ENCODE measurements at regions not wholly inside any gene's neighbourhood (a gene's known extent, or its start where the extent isn't known, plus 50 kb on each side); places are given as distances from the start of the nearest gene placed in this dataset.

GRCh38 chr2:186330050-186330449 lies 156.0 kb upstream of the ZC3H15 start:
- Histone ChIP-seq H3K36me3 (ENCODE audit: control insufficient read depth, insufficient read depth, low read length) (no peaks in the 10 kb centered on the region), H3K9ac (ENCODE audit: insufficient read depth in 1 of 2, low read depth in 2 of 2, low read length in 2 of 2) (no peak overlapping the region), H3K79me2 (ENCODE audit: control insufficient read depth, insufficient read depth, low read length) (no peaks in the 10 kb centered on the region), H3K4me2 (ENCODE audit: insufficient read depth, low read length) (no peak overlapping the region), H4K20me1 (replicated peaks; ENCODE audit: control insufficient read depth, insufficient read depth, low read length) (no peaks in the 10 kb centered on the region), H3K9me3 (replicated peaks; ENCODE audit: control insufficient read depth, insufficient read depth, low read depth, low read length) (no peaks in the 10 kb centered on the region), H3K4me1 (replicated peaks in 1 of 2; ENCODE audit: control insufficient read depth in 2 of 2, insufficient read depth in 2 of 2, low read length in 2 of 2) (no peaks in the 10 kb centered on the region), H3K4me3 (no peak overlapping the region), H3K9me1 (ENCODE audit: control insufficient read depth, insufficient read depth, low read length) (no peaks in the 10 kb centered on the region), H2AFZ (ENCODE audit: low read depth, low read length) (no peak overlapping the region), H3K27me3 (ENCODE audit: control insufficient read depth in 2 of 2, insufficient read depth in 2 of 2, low read length in 2 of 2) (no peaks in the 10 kb centered on the region), H3K27ac (ENCODE audit: extremely low read depth, low read depth, low read length) (no peak overlapping the region)
- CTCF ChIA-PET (ENCODE audit: low intra/inter-chr PET ratio), result no interaction called here
- POLR2A ChIA-PET, result interaction anchor here (1.2 kb wide), 1 partner anchor 210 kb away, joined by 5 read pairs; no protein-coding TSS in a partner anchor
- in situ Hi-C loops (cut with MboI) (no loop called here), intact Hi-C loops (cut with micrococcal nuclease) (no loop called here)
- 0% methylated on average over 1 of the region's 1 CpG for WGBS (ENCODE audit: insufficient coverage, low coverage, missing lambda C conversion rate)
- TF ChIP-seq KHSRP (IDR thresholded peaks at IDR 0.05) (no peak), HNRNPLL (IDR thresholded peaks at IDR 0.05; ENCODE audit: low read depth, low read length, poor library complexity, severe bottlenecking) (no peak), HDAC2 (IDR thresholded peaks at IDR 0.05) (no peak), MTA2 (IDR thresholded peaks at IDR 0.05; ENCODE audit: low read depth) (no peak), RBM14 (IDR thresholded peaks at IDR 0.05; ENCODE audit: borderline replicate concordance, insufficient read depth, low read depth, low read length) (no peak), SRSF9 (IDR thresholded peaks at IDR 0.05; ENCODE audit: borderline replicate concordance, low read depth, low read length) (no peak), IRF9 (tag; IDR thresholded peaks at IDR 0.05) (no peak), ZNF449 (CRISPR knock-in tag; IDR thresholded peaks at IDR 0.05) (no peak), ZFP91 (CRISPR knock-in tag; IDR thresholded peaks at IDR 0.05) (no peak), FOXK2 (conservative IDR thresholded peaks at IDR 0.05 in 1 of 2, IDR thresholded peaks at IDR 0.05 in 1 of 2; ENCODE audit: low read depth in 2 of 2) (no peak), FOXK1 (CRISPR knock-in tag; IDR thresholded peaks at IDR 0.05; ENCODE audit: borderline replicate concordance) (no peak), DACH1 (IDR thresholded peaks at IDR 0.05; ENCODE audit: partially characterized antibody) (no peak), FOXO4 (CRISPR knock-in tag; IDR thresholded peaks at IDR 0.05) (no peak), XRCC3 (IDR thresholded peaks at IDR 0.05) (no peak), ATF4 (CRISPR knock-in tag; IDR thresholded peaks at IDR 0.05) (no peak), POLR2A (conservative IDR thresholded peaks at IDR 0.05) (no peak), NFATC3 (IDR thresholded peaks at IDR 0.05) (no peak), TGIF2 (CRISPR knock-in tag; IDR thresholded peaks at IDR 0.05) (no peak)
- DNase-seq (ENCODE audit: extremely low read depth in 1 of 4, low spot score in 3 of 4) (no peak), FAIRE-seq (no peak), ATAC-seq (no peak)
- BruUV-seq (replicated peaks), result no TSS peak
